ENCODE measurements at regions not wholly inside any gene's neighbourhood (a gene's known extent, or its start where the extent isn't known, plus 50 kb on each side); places are given as distances from the start of the nearest gene placed in this dataset.

DNA sequence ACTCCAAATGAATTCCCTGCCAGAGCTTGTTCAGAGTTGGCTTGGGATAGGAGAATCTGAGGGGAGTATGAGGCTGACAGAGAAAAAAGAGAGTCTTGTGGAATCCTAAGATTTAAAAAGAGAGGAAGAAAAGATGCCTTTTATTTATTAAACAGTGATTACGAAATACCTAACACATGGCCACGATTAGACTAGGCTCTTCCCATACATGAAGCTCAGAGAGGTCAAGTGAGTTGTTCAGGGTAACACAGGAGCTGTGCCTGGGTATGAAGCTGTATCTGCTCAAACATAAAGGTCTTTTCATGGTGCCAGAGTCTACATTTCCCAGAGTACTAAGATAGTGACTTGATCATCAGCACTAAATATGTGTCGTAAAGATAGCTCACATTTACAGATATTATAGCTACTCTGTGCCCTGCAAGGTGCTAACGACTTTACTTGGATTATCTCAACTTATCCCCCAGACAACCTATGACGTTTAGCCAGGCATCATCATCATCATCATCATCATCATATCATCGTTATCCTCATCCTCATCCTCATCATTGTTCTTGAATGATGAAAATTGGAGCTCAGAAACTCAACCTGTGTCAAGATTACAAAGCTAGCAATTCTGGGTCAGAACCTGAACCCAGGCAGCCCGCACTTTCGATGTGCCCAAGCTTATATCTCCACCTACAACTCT lies 500.8 kb downstream of the NPIPA7 start:
- ChIA-PET CTCF (no interaction called here), POLR2A (no interaction called here)
- Mint-ChIP-seq H3K4me1 (ENCODE audit: low read depth) (no peaks in the 10 kb centered on the region), H3K27ac (no peak overlapping the region), H3K36me3 (no peaks in the 10 kb centered on the region), H3K4me3 (no peak overlapping the region), H3K27me3 (peaks cover 8% of the 10 kb centered on the region), H3K9me3 (no peaks in the 10 kb centered on the region)
- DNase-seq, result no peak
- intact Hi-C loops (cut with micrococcal nuclease), result no loop called here

DNA sequence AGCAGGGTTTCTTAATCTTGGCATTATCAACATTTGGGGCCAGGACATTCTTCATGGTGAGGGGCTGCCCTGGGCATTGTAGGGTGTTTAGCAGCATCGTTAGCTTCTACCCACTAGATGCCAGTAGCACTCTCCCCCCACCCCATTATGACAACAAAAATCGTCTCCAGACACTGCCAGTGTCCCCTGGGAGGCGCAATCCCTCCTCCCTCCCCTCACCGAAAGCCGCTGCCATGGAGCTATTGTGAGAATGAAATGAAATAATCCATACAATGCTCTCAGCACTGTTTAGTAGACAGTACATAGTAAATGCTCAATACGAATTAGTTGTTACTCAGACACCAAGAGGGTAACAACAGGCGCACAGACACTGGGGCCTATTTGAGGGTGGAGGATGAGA lies 502.9 kb downstream of the NPIPA7 start:
- intact Hi-C loops (cut with micrococcal nuclease), result no loop called here
- ChIA-PET CTCF (no interaction called here), POLR2A (no interaction called here)
- Mint-ChIP-seq H3K9me3 (no peaks in the 10 kb centered on the region), H3K27me3 (peaks cover 9% of the 10 kb centered on the region), H3K27ac (no peak overlapping the region), H3K4me1 (ENCODE audit: low read depth) (no peaks in the 10 kb centered on the region), H3K36me3 (no peaks in the 10 kb centered on the region), H3K4me3 (no peak overlapping the region)
- DNase-seq, result no peak

DNA sequence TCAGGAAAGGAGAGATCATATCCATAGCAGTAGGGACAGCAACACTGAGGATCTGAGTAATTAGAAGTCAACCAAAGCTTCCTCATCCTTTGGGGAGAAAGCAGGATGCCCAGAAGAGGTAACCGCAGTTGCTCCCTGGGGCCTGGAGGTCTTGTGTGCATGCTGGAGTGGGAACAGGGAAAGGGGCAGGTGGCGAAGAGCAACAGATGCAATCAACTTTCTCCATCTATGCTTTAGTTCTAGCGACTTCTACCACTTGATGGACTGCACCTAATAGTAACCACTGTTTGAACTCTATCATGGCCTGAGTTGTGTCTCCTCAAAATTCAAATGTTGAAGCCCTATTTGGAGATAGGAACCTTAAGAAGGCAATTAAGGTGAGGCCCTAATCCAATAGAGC lies 503.8 kb downstream of the NPIPA7 start:
- POLR2A ChIA-PET, result no interaction called here
- intact Hi-C loops (cut with micrococcal nuclease), result no loop called here

DNA sequence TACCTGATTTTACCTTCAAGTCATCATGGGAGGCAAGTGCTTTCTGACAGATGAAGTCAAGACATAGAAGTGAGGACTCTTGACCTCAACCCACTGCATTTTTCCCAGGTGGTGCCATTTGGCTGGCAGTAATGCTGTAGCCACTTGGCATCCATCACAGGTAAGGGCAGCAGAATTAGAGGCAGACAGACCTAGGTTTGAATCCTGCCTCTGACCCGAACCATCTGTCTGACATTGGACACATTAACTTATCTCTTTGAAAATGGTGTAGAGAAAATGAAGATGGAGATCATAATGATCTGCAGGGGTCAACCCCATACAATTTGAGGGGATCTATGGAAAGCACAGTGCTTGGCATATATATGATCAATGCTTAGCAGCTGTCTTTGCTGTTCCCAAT lies 505.5 kb downstream of the NPIPA7 start:
- Mint-ChIP-seq H3K4me1 (ENCODE audit: low read depth) (no peaks in the 10 kb centered on the region), H3K9me3 (no peaks in the 10 kb centered on the region), H3K4me3 (no peak overlapping the region), H3K27ac (no peak overlapping the region), H3K36me3 (no peaks in the 10 kb centered on the region), H3K27me3 (peaks cover 7% of the 10 kb centered on the region)
- CTCF ChIA-PET, result no interaction called here
- POLR2A ChIA-PET, result no interaction called here
- no peak for DNase-seq
- intact Hi-C loops (cut with micrococcal nuclease), result no loop called here

More for the DNA sequence above, 503.8 kb downstream of the NPIPA7 start:
- no peaks in the 10 kb centered on the region for H3K36me3 Mint-ChIP-seq
- CTCF ChIA-PET, result no interaction called here
- no peaks in the 10 kb centered on the region for H3K4me1 Mint-ChIP-seq (ENCODE audit: low read depth)
- peaks cover 8% of the 10 kb centered on the region for H3K27me3 Mint-ChIP-seq
- no peak overlapping the region for H3K27ac Mint-ChIP-seq
- H3K9me3 Mint-ChIP-seq, result no peaks in the 10 kb centered on the region
- DNase-seq, result no peak
- no peak overlapping the region for H3K4me3 Mint-ChIP-seq

DNA sequence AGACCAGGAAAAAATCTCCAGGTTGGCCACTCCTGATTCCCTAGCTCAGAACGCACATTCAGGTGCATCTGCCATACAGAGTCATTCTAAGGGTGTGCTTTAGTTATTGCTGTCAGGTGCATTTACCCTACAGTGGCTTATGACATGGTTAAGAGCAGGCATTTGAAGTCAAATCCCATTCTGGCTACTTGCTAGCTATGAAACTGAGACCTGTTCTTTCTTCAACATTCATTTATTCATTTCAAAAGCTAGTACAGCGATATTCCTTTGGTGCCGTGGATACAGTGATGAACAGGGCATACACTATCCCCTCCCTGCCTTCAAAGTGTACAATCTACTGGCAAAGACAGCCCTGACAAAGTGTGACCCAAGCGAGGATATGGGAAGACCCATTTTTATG lies 508.3 kb downstream of the NPIPA7 start:
- Mint-ChIP-seq H3K27ac (no peak overlapping the region), H3K36me3 (no peaks in the 10 kb centered on the region), H3K4me3 (no peak overlapping the region), H3K9me3 (no peaks in the 10 kb centered on the region), H3K27me3 (peaks cover 7% of the 10 kb centered on the region), H3K4me1 (ENCODE audit: low read depth) (no peaks in the 10 kb centered on the region)
- intact Hi-C loops (cut with micrococcal nuclease), result no loop called here
- ChIA-PET POLR2A (no interaction called here), CTCF (no interaction called here)
- DNase-seq, result no peak

DNA sequence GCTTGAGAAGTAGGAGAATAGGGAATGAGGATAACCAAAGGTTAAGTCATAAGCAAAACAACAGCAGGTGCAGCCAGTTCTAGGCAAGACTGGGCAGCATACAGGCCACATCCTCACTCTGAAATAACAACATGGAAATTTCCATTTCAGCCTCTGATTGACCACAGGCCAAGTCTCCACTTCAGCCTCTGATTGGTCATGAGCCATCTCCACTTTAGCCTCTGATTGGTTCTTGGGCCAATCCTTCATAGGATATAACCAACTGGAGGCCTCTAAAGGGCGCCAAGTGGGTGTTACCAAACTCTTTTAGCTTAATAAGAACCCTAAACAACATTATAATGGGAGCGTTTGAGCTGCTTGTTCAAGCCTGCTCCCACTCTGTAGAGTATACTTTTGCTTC lies 512.0 kb downstream of the NPIPA7 start:
- Mint-ChIP-seq H3K4me1 (ENCODE audit: low read depth) (no peaks in the 10 kb centered on the region), H3K27ac (no peak overlapping the region), H3K4me3 (no peak overlapping the region), H3K36me3 (no peaks in the 10 kb centered on the region), H3K27me3 (no peaks in the 10 kb centered on the region), H3K9me3 (no peaks in the 10 kb centered on the region)
- POLR2A ChIA-PET, result no interaction called here
- no peak for DNase-seq
- intact Hi-C loops (cut with micrococcal nuclease), result no loop called here
- CTCF ChIA-PET, result no interaction called here

DNA sequence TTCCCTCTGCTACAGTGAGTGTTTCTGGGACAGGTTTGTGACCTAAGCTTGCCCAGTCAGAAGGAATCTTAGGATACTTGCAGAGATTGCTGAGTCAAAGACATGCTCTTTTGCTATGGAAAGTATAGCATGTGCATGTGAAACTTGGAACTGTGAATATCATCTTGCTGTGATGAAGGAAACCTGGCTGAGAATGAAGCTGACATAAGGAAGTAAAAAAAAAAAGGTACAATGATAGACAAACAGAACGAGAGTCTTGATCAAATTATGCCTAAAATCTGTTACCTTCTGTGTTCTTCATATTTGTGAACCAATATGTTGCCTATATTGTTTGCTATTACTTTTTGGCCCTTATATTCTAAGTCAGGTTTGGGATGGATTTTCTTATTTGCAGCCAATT lies 525.7 kb downstream of the NPIPA7 start:
- no peak overlapping the region for H3K4me3 Mint-ChIP-seq
- no peak for DNase-seq
- intact Hi-C loops (cut with micrococcal nuclease), result no loop called here
- H3K36me3 Mint-ChIP-seq, result no peaks in the 10 kb centered on the region
- H3K9me3 Mint-ChIP-seq, result peaks cover 20% of the 10 kb centered on the region
- no peaks in the 10 kb centered on the region for H3K4me1 Mint-ChIP-seq (ENCODE audit: low read depth)
- CTCF ChIA-PET, result no interaction called here
- H3K27ac Mint-ChIP-seq, result no peak overlapping the region
- POLR2A ChIA-PET, result no interaction called here
- peaks cover 10% of the 10 kb centered on the region for H3K27me3 Mint-ChIP-seq

DNA sequence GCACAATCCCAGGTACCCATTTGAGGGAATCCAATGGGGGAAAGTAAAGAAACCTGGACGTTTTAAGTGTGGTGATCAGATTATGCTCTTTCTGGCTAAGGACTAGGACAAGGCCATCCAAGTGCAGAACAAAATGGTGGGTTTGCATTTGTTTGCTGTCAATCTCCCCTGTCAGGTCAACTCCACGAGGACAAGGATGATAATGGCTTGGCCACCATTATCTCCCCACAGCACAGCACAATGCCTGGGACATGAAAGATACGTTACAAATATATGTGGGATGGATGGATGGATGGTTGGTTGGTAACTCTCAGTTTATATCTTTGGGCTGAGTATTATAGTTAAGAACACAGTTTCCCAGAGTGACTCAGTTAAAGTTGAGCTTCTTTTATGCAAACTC lies 526.9 kb downstream of the NPIPA7 start:
- Mint-ChIP-seq H3K4me3 (no peak overlapping the region), H3K9me3 (peaks cover 13% of the 10 kb centered on the region), H3K36me3 (no peaks in the 10 kb centered on the region), H3K4me1 (ENCODE audit: low read depth) (no peaks in the 10 kb centered on the region), H3K27ac (no peak overlapping the region), H3K27me3 (peaks cover 11% of the 10 kb centered on the region)
- DNase-seq, result no peak
- ChIA-PET POLR2A (no interaction called here), CTCF (no interaction called here)
- intact Hi-C loops (cut with micrococcal nuclease), result no loop called here

DNA sequence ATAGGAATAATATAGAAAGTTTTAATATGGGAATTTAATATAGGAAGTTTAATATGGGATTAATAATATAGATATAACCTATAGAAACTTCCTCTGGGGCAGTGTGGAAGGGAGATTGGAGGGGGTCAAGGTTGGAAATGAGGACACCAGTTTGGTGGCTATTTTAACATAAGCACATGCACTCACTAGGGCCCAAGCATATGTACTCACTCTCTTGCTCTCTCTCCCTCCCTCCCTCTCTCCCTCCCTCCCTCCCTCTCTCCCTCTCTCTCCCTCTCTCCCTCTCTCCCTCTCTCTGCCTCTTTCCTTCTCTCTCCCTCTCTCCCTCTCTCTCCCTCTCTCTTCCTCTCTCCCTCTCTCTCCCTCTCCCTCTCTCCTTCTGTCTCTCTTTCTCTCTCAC lies 528.1 kb downstream of the NPIPA7 start:
- no peak overlapping the region for H3K27ac Mint-ChIP-seq
- H3K9me3 Mint-ChIP-seq, result peaks cover 9% of the 10 kb centered on the region
- intact Hi-C loops (cut with micrococcal nuclease), result no loop called here
- CTCF ChIA-PET, result no interaction called here
- H3K4me3 Mint-ChIP-seq, result no peak overlapping the region
- H3K27me3 Mint-ChIP-seq, result peaks cover 11% of the 10 kb centered on the region
- H3K36me3 Mint-ChIP-seq, result no peaks in the 10 kb centered on the region
- DNase-seq, result no peak
- POLR2A ChIA-PET, result no interaction called here
- H3K4me1 Mint-ChIP-seq (ENCODE audit: low read depth), result no peaks in the 10 kb centered on the region

DNA sequence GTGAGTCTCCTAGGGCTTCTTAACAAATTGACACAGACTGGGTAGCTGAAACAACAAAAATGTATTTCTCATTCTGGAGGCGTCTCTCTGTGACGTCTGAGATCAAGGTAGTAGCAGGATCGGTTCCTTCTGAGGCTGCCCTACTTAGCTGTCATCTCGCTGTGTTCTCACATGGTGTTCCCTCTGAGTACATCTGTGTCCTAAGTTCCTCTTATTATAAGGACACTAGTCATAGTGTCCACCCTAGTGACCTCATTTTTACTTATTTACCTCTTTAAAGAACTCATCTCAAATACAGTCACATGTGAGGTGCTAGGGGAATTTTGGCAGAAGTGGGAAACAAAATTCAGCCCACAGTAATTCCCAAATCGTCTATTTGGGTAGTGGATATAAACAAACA lies 529.1 kb downstream of the NPIPA7 start:
- intact Hi-C loops (cut with micrococcal nuclease), result no loop called here
- peaks cover 11% of the 10 kb centered on the region for H3K27me3 Mint-ChIP-seq

DNA sequence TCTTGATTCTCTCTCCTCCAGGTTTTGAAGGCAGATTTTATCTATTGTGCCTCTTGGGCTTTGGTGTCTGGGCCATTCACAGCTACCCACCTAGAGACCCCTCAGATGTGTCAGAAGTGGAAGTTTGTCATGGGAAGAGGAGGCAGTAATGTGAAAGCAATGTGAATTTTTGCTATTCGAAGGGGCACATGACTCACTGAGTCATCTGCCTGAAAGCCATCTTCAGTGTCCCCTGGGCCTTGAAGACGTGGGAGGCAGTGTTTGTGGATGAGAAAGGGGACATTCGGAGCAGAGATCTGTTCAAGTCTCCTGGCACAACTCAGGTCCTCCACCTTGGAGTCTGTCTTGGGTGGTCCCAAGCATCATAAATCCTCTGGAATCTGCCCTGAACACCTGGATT lies 530.2 kb downstream of the NPIPA7 start:
- POLR2A ChIA-PET, result no interaction called here
- Mint-ChIP-seq H3K27ac (no peak overlapping the region), H3K36me3 (no peaks in the 10 kb centered on the region), H3K4me3 (no peak overlapping the region), H3K4me1 (ENCODE audit: low read depth) (no peaks in the 10 kb centered on the region), H3K9me3 (peaks cover under 1% of the 10 kb centered on the region), H3K27me3 (peaks cover 11% of the 10 kb centered on the region)
- no peak for DNase-seq
- intact Hi-C loops (cut with micrococcal nuclease), result no loop called here
- CTCF ChIA-PET, result no interaction called here

More for the DNA sequence above, 529.1 kb downstream of the NPIPA7 start:
- no peaks in the 10 kb centered on the region for H3K4me1 Mint-ChIP-seq (ENCODE audit: low read depth)
- no peaks in the 10 kb centered on the region for H3K36me3 Mint-ChIP-seq
- CTCF ChIA-PET, result no interaction called here
- no peak for DNase-seq
- H3K9me3 Mint-ChIP-seq, result peaks cover 4% of the 10 kb centered on the region
- H3K4me3 Mint-ChIP-seq, result no peak overlapping the region
- no peak overlapping the region for H3K27ac Mint-ChIP-seq
- POLR2A ChIA-PET, result interaction anchor here (0.6 kb wide), 1 partner anchor 78 kb away, joined by 3 read pairs; no protein-coding TSS in a partner anchor

DNA sequence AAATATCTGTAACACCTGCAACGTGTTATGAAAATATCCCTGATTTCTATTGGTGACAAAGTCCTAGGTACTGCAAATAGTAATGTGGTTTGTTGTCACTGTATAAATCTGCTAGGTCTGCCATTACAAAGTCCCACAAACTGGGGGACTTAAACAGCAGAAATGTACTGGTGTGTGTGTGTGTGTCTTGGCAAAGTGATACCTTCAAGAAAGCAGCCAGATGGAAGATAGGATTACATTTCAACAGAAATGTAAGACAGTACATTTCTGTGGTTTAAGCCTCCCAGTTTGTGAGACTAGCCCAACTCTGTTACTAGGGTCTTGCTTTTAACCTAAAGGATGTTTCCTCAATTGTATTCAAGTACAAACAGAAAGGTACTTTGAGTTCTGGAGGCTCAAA lies 531.7 kb downstream of the NPIPA7 start:
- ChIA-PET CTCF (no interaction called here), POLR2A (no interaction called here)
- Mint-ChIP-seq H3K27me3 (peaks cover 11% of the 10 kb centered on the region), H3K36me3 (no peaks in the 10 kb centered on the region), H3K4me1 (ENCODE audit: low read depth) (no peaks in the 10 kb centered on the region), H3K9me3 (no peaks in the 10 kb centered on the region), H3K4me3 (no peak overlapping the region), H3K27ac (no peak overlapping the region)
- intact Hi-C loops (cut with micrococcal nuclease), result no loop called here
- no peak for DNase-seq

DNA sequence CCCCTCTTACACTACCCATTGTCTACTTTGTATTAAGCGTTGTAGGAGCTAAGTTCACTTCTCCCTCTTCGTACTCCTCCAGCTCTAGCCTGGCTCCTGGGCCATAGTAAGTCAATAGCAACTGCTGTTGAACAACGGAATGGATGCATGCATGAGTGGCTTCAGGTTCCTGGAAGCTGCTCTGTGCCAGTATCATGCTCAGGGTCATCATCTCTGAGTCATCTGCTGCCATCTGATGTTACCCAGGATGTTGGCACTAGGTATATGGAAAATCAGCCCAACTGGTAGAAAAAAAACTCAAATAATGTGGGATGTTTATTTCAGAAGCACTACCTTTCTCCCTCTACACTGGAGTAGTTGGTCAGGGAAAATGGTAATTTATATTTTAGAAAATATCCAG lies 536.8 kb downstream of the NPIPA7 start:
- ChIA-PET CTCF (interaction anchor here (0.6 kb wide), 1 partner anchor 233 kb away, joined by 3 read pairs; no protein-coding TSS in a partner anchor), POLR2A (no interaction called here)
- no peak for DNase-seq
- Mint-ChIP-seq H3K27ac (no peak overlapping the region), H3K27me3 (peaks cover 11% of the 10 kb centered on the region), H3K4me3 (no peak overlapping the region), H3K4me1 (ENCODE audit: low read depth) (no peaks in the 10 kb centered on the region), H3K9me3 (no peaks in the 10 kb centered on the region), H3K36me3 (no peaks in the 10 kb centered on the region)
- intact Hi-C loops (cut with micrococcal nuclease), result no loop called here

All from activated CD4-positive, alpha-beta memory T cell treated with anti-CD3 and anti-CD28 coated beads for 36 hours (primary cell).